ENCODE measurements at regions not wholly inside any gene's neighbourhood (a gene's known extent, or its start where the extent isn't known, plus 50 kb on each side); places are given as distances from the start of the nearest gene placed in this dataset.

GRCh38 chr13:55673910-55674309 lies 1466.8 kb upstream of the PRR20A start:
- no peak overlapping the region for H2BK120ac ChIP-seq (ENCODE audit: insufficient read depth, low read length, poor library complexity)
- no peak overlapping the region for H3K4me2 ChIP-seq (ENCODE audit: low read length)
- no peak overlapping the region for H4K12ac ChIP-seq (ENCODE audit: low read depth, low read length)
- no peak overlapping the region for H3K18ac ChIP-seq (ENCODE audit: low read length)
- peaks cover 2% of the 10 kb centered on the region for H3K9me3 ChIP-seq (ENCODE audit: insufficient read depth, low read depth, low read length)
- no peak overlapping the region for H4K8ac ChIP-seq (ENCODE audit: low read depth, low read length)
- no peak overlapping the region for H3K4ac ChIP-seq (ENCODE audit: low read depth, low read length)
- no peak overlapping the region for H2AK5ac ChIP-seq (ENCODE audit: low read length)
- no peak overlapping the region for H2BK12ac ChIP-seq (ENCODE audit: low read length)
- no peak for DNase-seq
- no peaks in the 10 kb centered on the region for H3K36me3 ChIP-seq (ENCODE audit: control insufficient read depth in 1 of 2, insufficient read depth in 2 of 2, low read length in 2 of 2)
- H3K4me1 ChIP-seq (ENCODE audit: control insufficient read depth in 1 of 2, insufficient read depth in 2 of 2, low read length in 2 of 2), result no peaks in the 10 kb centered on the region
- no peak overlapping the region for H3K4me3 ChIP-seq (ENCODE audit: low read depth, low read length)
- H3K27me3 ChIP-seq (ENCODE audit: insufficient read depth, low read length), result no peaks in the 10 kb centered on the region
- no peaks in the 10 kb centered on the region for H3K79me2 ChIP-seq (ENCODE audit: control insufficient read depth, insufficient read depth, low read length, poor library complexity)
- no peak overlapping the region for H3K23ac ChIP-seq (ENCODE audit: low read length)
- WGBS (ENCODE audit: extremely low coverage, insufficient coverage, insufficient read length), result no CpG with 5 or more reads among the region's 2 CpGs
- H3K79me1 ChIP-seq (ENCODE audit: low read length), result no peaks in the 10 kb centered on the region
- H3K27ac ChIP-seq (ENCODE audit: low read depth, low read length), result no peak overlapping the region
- H2AFZ ChIP-seq (ENCODE audit: insufficient read depth, low read length, poor library complexity), result no peak overlapping the region
- no peak overlapping the region for H3K14ac ChIP-seq (ENCODE audit: low read length)
- no peak overlapping the region for H2BK5ac ChIP-seq (ENCODE audit: low read depth, low read length, poor library complexity)
- no peak overlapping the region for H4K91ac ChIP-seq (ENCODE audit: low read depth, low read length)
- no peak overlapping the region for H3K9ac ChIP-seq (ENCODE audit: low read length)

GRCh38 chr13:55682776-55683175 lies 1457.9 kb upstream of the PRR20A start:
- H3K4me2 ChIP-seq (ENCODE audit: low read length), result no peak overlapping the region
- H2BK12ac ChIP-seq (ENCODE audit: low read length), result no peak overlapping the region
- H3K79me2 ChIP-seq (ENCODE audit: control insufficient read depth, insufficient read depth, low read length, poor library complexity), result no peaks in the 10 kb centered on the region
- no peak overlapping the region for H2BK5ac ChIP-seq (ENCODE audit: low read depth, low read length, poor library complexity)
- no peak overlapping the region for H2BK120ac ChIP-seq (ENCODE audit: insufficient read depth, low read length, poor library complexity)
- H3K79me1 ChIP-seq (ENCODE audit: low read length), result no peaks in the 10 kb centered on the region
- H4K91ac ChIP-seq (ENCODE audit: low read depth, low read length), result no peak overlapping the region
- no peaks in the 10 kb centered on the region for H3K27me3 ChIP-seq (ENCODE audit: insufficient read depth, low read length)
- no peak overlapping the region for H3K23ac ChIP-seq (ENCODE audit: low read length)
- no CpG with 5 or more reads among the region's 3 CpGs for WGBS (ENCODE audit: extremely low coverage, insufficient coverage, insufficient read length)
- H3K9ac ChIP-seq (ENCODE audit: low read length), result no peak overlapping the region
- DNase-seq, result no peak
- H2AFZ ChIP-seq (ENCODE audit: insufficient read depth, low read length, poor library complexity), result no peak overlapping the region
- H3K27ac ChIP-seq (ENCODE audit: low read depth, low read length), result no peak overlapping the region
- H3K4me1 ChIP-seq (ENCODE audit: control insufficient read depth in 1 of 2, insufficient read depth in 2 of 2, low read length in 2 of 2), result no peaks in the 10 kb centered on the region
- no peaks in the 10 kb centered on the region for H3K9me3 ChIP-seq (ENCODE audit: insufficient read depth, low read depth, low read length)
- no peak overlapping the region for H2AK5ac ChIP-seq (ENCODE audit: low read length)
- H3K4me3 ChIP-seq (ENCODE audit: low read depth, low read length), result no peak overlapping the region
- H3K36me3 ChIP-seq (ENCODE audit: control insufficient read depth in 1 of 2, insufficient read depth in 2 of 2, low read length in 2 of 2), result no peaks in the 10 kb centered on the region
- no peak overlapping the region for H3K4ac ChIP-seq (ENCODE audit: low read depth, low read length)
- no peak overlapping the region for H3K18ac ChIP-seq (ENCODE audit: low read length)
- no peak overlapping the region for H4K8ac ChIP-seq (ENCODE audit: low read depth, low read length)
- H3K14ac ChIP-seq (ENCODE audit: low read length), result no peak overlapping the region
- H4K12ac ChIP-seq (ENCODE audit: low read depth, low read length), result no peak overlapping the region

- Histone ChIP-seq H3K79me1 (ENCODE audit: low read length) (no peaks in the 10 kb centered on the region), H3K9me3 (ENCODE audit: insufficient read depth, low read depth, low read length) (no peaks in the 10 kb centered on the region), H4K12ac (ENCODE audit: low read depth, low read length) (no peak overlapping the region), H3K79me2 (ENCODE audit: control insufficient read depth, insufficient read depth, low read length, poor library complexity) (no peaks in the 10 kb centered on the region), H3K27me3 (ENCODE audit: insufficient read depth, low read length) (no peaks in the 10 kb centered on the region), H2BK12ac (ENCODE audit: low read length) (no peak overlapping the region), H3K4me3 (ENCODE audit: low read depth, low read length) (no peak overlapping the region), H3K4ac (ENCODE audit: low read depth, low read length) (no peak overlapping the region), H2AK5ac (ENCODE audit: low read length) (no peak overlapping the region), H4K8ac (ENCODE audit: low read depth, low read length) (no peak overlapping the region), H3K23ac (ENCODE audit: low read length) (no peak overlapping the region), H2AFZ (ENCODE audit: insufficient read depth, low read length, poor library complexity) (no peak overlapping the region), H3K9ac (ENCODE audit: low read length) (no peak overlapping the region), H3K4me1 (ENCODE audit: control insufficient read depth in 1 of 2, insufficient read depth in 2 of 2, low read length in 2 of 2) (no peaks in the 10 kb centered on the region), H2BK5ac (ENCODE audit: low read depth, low read length, poor library complexity) (no peak overlapping the region), H3K4me2 (ENCODE audit: low read length) (no peak overlapping the region), H3K27ac (ENCODE audit: low read depth, low read length) (no peak overlapping the region), H3K14ac (ENCODE audit: low read length) (no peak overlapping the region), H3K18ac (ENCODE audit: low read length) (no peak overlapping the region), H2BK120ac (ENCODE audit: insufficient read depth, low read length, poor library complexity) (no peak overlapping the region), H3K36me3 (ENCODE audit: control insufficient read depth in 1 of 2, insufficient read depth in 2 of 2, low read length in 2 of 2) (no peaks in the 10 kb centered on the region), H4K91ac (ENCODE audit: low read depth, low read length) (no peak overlapping the region)
- WGBS (ENCODE audit: extremely low coverage, insufficient coverage, insufficient read length), result no CpG with 5 or more reads among the region's 1 CpG
- no peak for DNase-seq
Measured at GRCh38 chr13:55705526-55705925, 1435.2 kb upstream of the PRR20A start.

GRCh38 chr13:55705971-55706370 lies 1434.7 kb upstream of the PRR20A start:
- H3K18ac ChIP-seq (ENCODE audit: low read length), result no peak overlapping the region
- no peaks in the 10 kb centered on the region for H3K27me3 ChIP-seq (ENCODE audit: insufficient read depth, low read length)
- no peaks in the 10 kb centered on the region for H3K4me1 ChIP-seq (ENCODE audit: control insufficient read depth in 1 of 2, insufficient read depth in 2 of 2, low read length in 2 of 2)
- H2BK120ac ChIP-seq (ENCODE audit: insufficient read depth, low read length, poor library complexity), result no peak overlapping the region
- H3K4me2 ChIP-seq (ENCODE audit: low read length), result no peak overlapping the region
- H3K79me2 ChIP-seq (ENCODE audit: control insufficient read depth, insufficient read depth, low read length, poor library complexity), result no peaks in the 10 kb centered on the region
- H2BK5ac ChIP-seq (ENCODE audit: low read depth, low read length, poor library complexity), result no peak overlapping the region
- no peak overlapping the region for H4K8ac ChIP-seq (ENCODE audit: low read depth, low read length)
- DNase-seq, result no peak
- H3K36me3 ChIP-seq (ENCODE audit: control insufficient read depth in 1 of 2, insufficient read depth in 2 of 2, low read length in 2 of 2), result no peaks in the 10 kb centered on the region
- no peaks in the 10 kb centered on the region for H3K79me1 ChIP-seq (ENCODE audit: low read length)
- no peak overlapping the region for H3K4ac ChIP-seq (ENCODE audit: low read depth, low read length)
- H2AFZ ChIP-seq (ENCODE audit: insufficient read depth, low read length, poor library complexity), result no peak overlapping the region
- WGBS (ENCODE audit: extremely low coverage, insufficient coverage, insufficient read length), result no CpG with 5 or more reads among the region's 3 CpGs
- no peak overlapping the region for H4K91ac ChIP-seq (ENCODE audit: low read depth, low read length)
- H2AK5ac ChIP-seq (ENCODE audit: low read length), result no peak overlapping the region
- H4K12ac ChIP-seq (ENCODE audit: low read depth, low read length), result no peak overlapping the region
- no peak overlapping the region for H3K27ac ChIP-seq (ENCODE audit: low read depth, low read length)
- H3K9ac ChIP-seq (ENCODE audit: low read length), result no peak overlapping the region
- H3K14ac ChIP-seq (ENCODE audit: low read length), result no peak overlapping the region
- H2BK12ac ChIP-seq (ENCODE audit: low read length), result no peak overlapping the region
- H3K23ac ChIP-seq (ENCODE audit: low read length), result no peak overlapping the region
- no peaks in the 10 kb centered on the region for H3K9me3 ChIP-seq (ENCODE audit: insufficient read depth, low read depth, low read length)
- no peak overlapping the region for H3K4me3 ChIP-seq (ENCODE audit: low read depth, low read length)

GRCh38 chr13:55714120-55714519 lies 1426.6 kb upstream of the PRR20A start:
- Histone ChIP-seq H3K27me3 (ENCODE audit: insufficient read depth, low read length) (no peaks in the 10 kb centered on the region), H3K14ac (ENCODE audit: low read length) (no peak overlapping the region), H3K27ac (ENCODE audit: low read depth, low read length) (no peak overlapping the region), H3K4me2 (ENCODE audit: low read length) (no peak overlapping the region), H2BK5ac (ENCODE audit: low read depth, low read length, poor library complexity) (no peak overlapping the region), H3K4me3 (ENCODE audit: low read depth, low read length) (no peak overlapping the region), H2BK120ac (ENCODE audit: insufficient read depth, low read length, poor library complexity) (no peak overlapping the region), H4K91ac (ENCODE audit: low read depth, low read length) (no peak overlapping the region), H3K36me3 (ENCODE audit: control insufficient read depth in 1 of 2, insufficient read depth in 2 of 2, low read length in 2 of 2) (no peaks in the 10 kb centered on the region), H3K9ac (ENCODE audit: low read length) (no peak overlapping the region), H3K79me2 (ENCODE audit: control insufficient read depth, insufficient read depth, low read length, poor library complexity) (no peaks in the 10 kb centered on the region), H2AK5ac (ENCODE audit: low read length) (no peak overlapping the region), H3K4me1 (ENCODE audit: control insufficient read depth in 1 of 2, insufficient read depth in 2 of 2, low read length in 2 of 2) (no peaks in the 10 kb centered on the region), H2AFZ (ENCODE audit: insufficient read depth, low read length, poor library complexity) (no peak overlapping the region), H4K12ac (ENCODE audit: low read depth, low read length) (no peak overlapping the region), H3K4ac (ENCODE audit: low read depth, low read length) (no peak overlapping the region), H3K9me3 (ENCODE audit: insufficient read depth, low read depth, low read length) (no peaks in the 10 kb centered on the region), H3K79me1 (ENCODE audit: low read length) (no peaks in the 10 kb centered on the region), H2BK12ac (ENCODE audit: low read length) (no peak overlapping the region), H3K23ac (ENCODE audit: low read length) (no peak overlapping the region), H3K18ac (ENCODE audit: low read length) (no peak overlapping the region), H4K8ac (ENCODE audit: low read depth, low read length) (no peak overlapping the region)
- no peak for DNase-seq
